Epithelial cell of esophagus (primary cell): ENCODE measurements at regions not wholly inside any gene's neighbourhood (a gene's known extent, or its start where the extent isn't known, plus 50 kb on each side); places are given as distances from the start of the nearest gene placed in this dataset.

Experiments used
- DNase-seq: peaks from one replicate; pipeline ENCODE4 v3.0.0; 2010; ENCODE audit warnings: low read depth
- H3K4me3 ChIP-seq: 2 replicates; pipeline ENCODE4 v1.5.1; 2011; ENCODE audit warnings: mild to moderate bottlenecking, low read length, control low read depth
- CTCF ChIP-seq: IDR thresholded peaks from 2 replicates; pipeline ENCODE4 v1.5.1; 2011; ENCODE audit warnings: low read depth, mild to moderate bottlenecking, low read length, control low read depth, inconsistent platforms; ENCODE audit not compliant: insufficient read depth; ENCODE audit errors: missing control alignments

- TF ChIP-seq CTCF, result no peak
- no peak for DNase-seq
- H3K4me3 ChIP-seq, result no peak overlapping the region
These were observed 121.6 kb upstream of the NDUFV2 start for GRCh38 chr18:8980918-8981317.

GRCh38 chr18:8982416-8983183, 119.9 kb upstream of the NDUFV2 start:
- peak; percentile 59 for TF ChIP-seq CTCF
- peak; percentile 83 for DNase-seq

GRCh38 chr18:8983195-8983594, 119.3 kb upstream of the NDUFV2 start:
- H3K4me3 ChIP-seq, result no peak overlapping the region
- no peak for TF ChIP-seq CTCF
- no peak for DNase-seq

More at GRCh38 chr18:8982416-8983183, 119.9 kb upstream of the NDUFV2 start:
- H3K4me3 ChIP-seq, result no peak overlapping the region

GRCh38 chr18:8984131-8984721, 118.3 kb upstream of the NDUFV2 start:
- TF ChIP-seq CTCF, result no peak
- DNase-seq, result peak; percentile 59
- H3K4me3 ChIP-seq, result no peak overlapping the region

- no peak overlapping the region for H3K4me3 ChIP-seq
- no peak for TF ChIP-seq CTCF
- DNase-seq, result peak; percentile 88
These were observed 115.3 kb upstream of the NDUFV2 start for GRCh38 chr18:8987241-8987640.

- peak; percentile 75 for DNase-seq
- TF ChIP-seq CTCF, result peak; percentile 90
- no peak overlapping the region for H3K4me3 ChIP-seq
These were observed 114.1 kb upstream of the NDUFV2 start for GRCh38 chr18:8988260-8988871.
